Skeletal muscle cell (primary cell): ENCODE measurements at regions not wholly inside any gene's neighbourhood (a gene's known extent, or its start where the extent isn't known, plus 50 kb on each side); places are given as distances from the start of the nearest gene placed in this dataset.

Source experiments
- DNase-seq: peaks from one replicate; pipeline ENCODE4 v3.0.0-alpha.2; 2010; ENCODE audit warnings: low read depth
- H3K4me3 ChIP-seq: 2 replicates; pipeline ENCODE4 v1.5.1; 2011; ENCODE audit warnings: low read depth, mild to moderate bottlenecking, control low read depth, low read length, moderate library complexity

DNA sequence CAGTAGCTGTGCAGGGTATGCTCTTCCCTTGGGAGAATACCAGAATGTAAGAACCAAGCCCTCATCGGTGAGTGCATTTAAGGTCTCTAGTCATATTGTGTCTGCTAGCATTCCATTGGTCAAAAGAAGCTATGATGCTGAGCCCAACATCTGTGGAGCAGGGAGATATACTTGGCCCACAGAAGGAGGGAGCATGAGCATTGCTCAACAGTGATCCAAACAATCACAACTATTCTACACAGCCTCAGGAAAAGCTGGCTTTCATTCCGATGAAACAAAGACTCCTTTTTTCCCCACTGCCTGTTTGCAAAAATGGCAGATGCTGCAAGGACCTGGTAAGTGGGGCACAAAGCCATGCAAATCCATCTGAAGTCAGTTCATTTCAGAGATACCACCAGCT is 80.6 kb upstream of the DHX15 start:
- no peak for DNase-seq
- no peak overlapping the region for H3K4me3 ChIP-seq

DNA sequence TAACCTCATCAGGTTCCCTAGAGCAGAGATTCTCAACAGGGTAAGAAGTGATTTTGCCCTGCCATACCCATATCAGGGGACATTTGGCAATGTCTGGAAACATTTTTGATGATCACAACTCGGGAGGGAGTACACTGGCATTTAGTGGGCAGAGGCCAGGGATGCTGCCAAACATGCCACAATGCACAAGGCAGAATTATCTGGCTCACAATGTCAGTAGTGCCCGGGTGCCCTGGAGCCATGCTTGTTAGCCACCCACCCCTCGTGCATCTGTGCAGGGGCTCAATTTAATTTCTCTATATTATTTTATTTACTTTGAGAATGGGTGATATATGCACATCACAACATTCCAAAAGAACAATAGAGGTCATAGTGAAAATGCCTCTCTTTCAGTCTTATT is 82.0 kb upstream of the DHX15 start:
- no peak overlapping the region for H3K4me3 ChIP-seq
- no peak for DNase-seq

DNA sequence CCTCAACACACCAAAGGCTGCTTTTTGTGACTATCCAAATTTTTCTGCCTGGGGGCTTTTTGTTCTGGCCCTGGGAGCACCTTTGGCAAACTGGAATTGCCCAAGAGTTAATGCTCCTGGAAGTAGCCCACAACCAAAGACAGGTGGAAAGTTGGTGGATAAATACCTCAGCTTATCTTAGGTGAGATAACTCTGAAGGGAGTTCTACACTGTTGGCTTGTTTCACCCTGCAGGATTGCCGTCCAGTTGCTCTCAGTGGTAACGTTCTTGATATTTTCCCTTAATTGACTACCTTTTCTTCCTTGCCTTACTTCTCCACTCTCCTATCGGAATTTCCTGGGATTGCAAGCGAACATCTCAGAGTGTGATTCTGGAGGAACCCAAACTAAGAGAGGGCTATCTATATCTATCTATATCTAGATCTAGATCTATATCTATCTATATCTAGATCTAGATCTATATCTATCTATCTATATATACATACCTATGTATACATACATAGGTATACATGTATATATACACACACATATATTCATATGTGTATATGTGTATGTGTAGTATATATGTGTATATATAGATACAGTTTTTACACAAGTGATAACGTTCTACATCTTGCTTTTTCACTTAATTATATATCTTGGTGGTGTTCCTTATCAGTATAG is 82.6 kb upstream of the DHX15 start:
- no peak for DNase-seq
- no peak overlapping the region for H3K4me3 ChIP-seq

DNA sequence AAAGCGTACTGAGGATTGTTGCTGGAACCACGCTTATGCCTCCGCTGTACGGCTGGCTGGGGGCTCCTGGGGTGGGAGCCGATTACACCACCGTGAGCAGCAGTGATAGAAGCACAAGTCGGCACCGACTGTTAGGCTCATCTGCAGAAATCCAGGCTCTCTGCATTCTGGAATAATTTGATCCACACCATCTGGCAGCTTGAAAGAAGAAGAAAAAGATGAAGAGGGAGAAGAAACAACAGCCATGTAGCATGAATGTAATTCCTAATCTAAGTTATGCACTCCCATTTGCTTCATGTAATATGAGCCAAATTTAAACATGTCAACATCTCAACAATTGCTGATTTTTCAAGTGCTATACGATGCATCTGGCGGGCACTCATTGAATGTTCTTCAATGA is 84.6 kb upstream of the DHX15 start:
- H3K4me3 ChIP-seq: no peak overlapping the region
- no peak for DNase-seq

DNA sequence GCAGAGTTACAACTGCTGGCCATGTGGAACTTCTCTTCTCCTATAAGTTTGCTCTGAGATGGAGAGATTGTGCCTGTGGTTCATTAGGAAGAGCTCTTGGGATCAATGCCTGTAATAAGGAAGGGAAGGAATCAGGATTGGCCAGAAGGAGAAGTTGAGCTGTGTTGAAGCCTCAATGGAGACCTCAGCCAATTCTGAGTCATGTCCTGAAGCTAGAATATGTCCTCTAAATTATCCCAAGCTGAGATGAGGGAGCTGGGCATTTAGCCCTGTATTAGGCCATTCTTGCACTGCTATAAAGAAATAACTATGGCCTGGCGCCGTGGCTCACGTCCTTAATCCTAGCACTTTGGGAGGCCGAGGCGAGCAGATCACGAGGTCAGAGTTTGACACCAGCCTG is 85.4 kb upstream of the DHX15 start:
- H3K4me3 ChIP-seq: no peak overlapping the region
- no peak for DNase-seq

DNA sequence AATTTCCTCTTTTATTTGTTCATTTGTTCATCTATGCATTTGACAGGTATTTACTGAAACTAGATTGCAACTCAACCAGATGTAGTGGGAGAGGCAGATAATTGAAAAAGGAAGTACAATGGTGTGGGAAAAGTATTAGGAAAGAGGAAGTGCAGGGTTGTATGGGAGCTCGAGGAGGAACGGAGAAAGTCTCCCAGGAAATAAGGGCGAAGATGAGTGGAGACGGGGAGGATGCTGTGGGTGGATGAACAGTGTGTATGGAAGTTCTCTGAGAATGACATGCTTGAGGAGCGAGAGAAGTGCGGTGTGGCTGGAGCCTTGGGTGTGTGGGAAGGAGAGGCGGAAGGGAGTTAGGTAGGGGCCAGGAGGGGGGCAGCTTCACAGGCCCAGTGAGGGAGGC is 87.5 kb upstream of the DHX15 start:
- DNase-seq: no peak
- H3K4me3 ChIP-seq: no peak overlapping the region

DNA sequence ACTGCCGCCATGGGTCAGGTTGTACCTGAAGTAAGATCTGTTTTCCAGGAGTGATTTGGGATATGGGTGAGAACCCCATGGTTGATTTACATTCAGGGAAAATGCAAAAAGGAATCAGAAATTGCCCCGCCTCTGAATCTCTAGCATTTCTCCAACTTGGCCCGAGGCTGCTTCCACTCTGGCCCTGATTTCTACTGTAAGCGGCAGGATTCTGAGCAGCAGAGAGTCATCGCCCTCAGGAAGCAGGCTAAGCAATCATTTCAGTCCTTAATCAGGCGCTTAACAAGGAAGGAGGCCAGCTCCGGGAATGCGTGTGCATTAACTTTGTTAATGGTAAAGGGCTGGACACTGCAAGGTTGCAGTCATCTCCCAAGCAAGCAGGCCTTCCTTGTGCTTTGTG is 88.5 kb upstream of the DHX15 start:
- H3K4me3 ChIP-seq: no peak overlapping the region
- DNase-seq: no peak

DNA sequence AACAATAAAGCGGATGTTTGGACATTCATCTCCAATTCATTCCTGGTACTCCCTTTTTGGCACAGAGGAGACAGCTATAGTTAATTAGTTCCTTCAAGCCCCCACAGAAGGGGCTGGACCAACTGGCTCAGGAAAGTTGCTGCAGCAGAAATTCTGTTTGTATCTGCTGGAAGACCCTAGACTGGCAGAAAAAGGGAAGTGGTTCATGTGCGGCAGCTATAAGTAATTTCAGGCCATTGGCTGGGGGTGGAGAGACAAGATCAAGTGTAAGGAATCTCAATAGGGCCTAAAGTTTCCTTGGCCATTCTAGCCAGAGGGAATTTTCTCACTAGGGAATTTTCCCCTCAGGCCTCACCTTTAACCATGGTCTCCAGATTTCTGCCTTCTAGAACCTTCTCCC is 89.9 kb upstream of the DHX15 start:
- no peak overlapping the region for H3K4me3 ChIP-seq
- no peak for DNase-seq

DNA sequence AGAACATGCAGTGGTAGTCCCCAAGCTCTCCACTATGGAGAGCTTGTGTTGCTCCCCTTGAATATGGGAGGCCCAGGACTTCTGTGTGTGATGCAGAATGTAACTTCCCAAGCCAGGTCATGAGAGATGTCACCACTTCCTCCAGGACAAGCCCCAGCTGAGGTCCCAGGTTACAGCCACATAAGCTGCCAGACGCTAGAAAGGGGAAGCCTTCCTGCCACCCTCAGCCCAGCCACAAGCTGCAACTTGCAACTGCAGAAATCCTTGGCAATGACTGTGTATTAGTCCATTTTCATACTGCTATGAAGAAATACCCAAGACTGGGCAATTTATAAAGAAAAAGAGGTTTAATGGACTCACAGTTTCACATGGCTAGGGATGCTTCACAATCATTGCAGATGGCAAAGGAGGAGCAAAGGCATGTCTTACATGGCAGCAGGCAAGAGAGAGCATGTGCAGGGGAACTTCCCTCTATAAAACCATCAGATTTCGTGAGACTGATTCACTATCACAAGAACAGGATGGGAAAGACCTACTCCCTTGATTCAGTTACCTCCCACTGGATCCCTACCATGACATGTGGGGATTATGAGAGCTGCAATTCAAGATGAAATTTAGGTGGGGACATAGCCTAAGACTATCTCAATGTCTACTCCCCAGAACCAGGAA is 91.5 kb upstream of the DHX15 start:
- H3K4me3 ChIP-seq: no peak overlapping the region
- no peak for DNase-seq

DNA sequence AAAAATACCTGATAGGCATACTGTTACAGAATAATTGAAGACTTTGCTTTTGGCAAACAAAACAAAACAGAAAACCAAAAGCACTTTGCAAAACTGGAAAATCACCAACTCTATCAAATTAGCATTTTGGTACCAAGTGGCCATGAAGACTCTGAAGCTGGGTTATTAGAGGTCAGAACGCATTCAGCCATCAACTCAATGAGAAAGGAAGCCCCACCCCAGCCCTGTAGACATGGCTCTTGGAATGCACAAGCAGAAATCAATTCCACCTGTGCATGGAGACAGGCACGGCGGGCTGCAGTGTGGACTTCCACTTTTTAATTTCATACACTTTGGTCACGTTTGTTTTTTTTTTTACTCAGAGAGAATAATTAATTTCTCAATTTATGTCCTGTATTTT is 93.6 kb upstream of the DHX15 start:
- no peak overlapping the region for H3K4me3 ChIP-seq
- DNase-seq: no peak

DNA sequence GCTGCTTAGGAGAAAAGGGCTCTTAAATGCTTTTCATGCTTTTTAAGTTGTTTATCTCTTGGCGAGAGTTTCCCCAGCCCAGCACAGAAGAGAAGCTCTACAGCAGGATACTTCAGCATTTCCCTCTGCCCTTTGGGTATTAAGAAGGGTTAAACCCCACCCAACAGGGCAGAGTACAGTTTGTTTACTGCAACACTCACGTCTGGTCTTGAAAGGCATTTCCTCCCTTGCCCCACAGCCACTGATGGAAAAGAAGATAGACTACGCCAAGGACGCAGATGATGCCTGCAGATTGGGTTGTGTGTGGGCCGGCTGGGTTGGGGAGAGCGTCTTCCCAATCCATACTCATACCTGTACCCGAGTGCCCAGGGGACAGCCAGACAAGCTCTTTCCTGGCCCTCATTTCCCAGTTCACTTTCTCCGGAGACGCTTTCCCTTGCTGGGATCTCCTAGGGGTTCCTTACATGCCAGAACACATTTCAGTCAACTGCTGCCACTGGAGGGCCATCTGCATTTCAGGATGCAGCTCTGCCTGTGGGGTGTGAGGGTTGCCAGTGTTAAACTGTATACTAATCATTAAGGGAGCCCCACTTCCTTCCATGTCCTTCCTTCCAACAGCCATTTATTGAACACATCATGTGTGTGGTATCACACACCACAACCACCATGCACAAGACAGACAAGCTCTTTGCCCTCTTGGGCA is 96.5 kb upstream of the DHX15 start:
- DNase-seq: no peak
- H3K4me3 ChIP-seq: no peak overlapping the region

DNA sequence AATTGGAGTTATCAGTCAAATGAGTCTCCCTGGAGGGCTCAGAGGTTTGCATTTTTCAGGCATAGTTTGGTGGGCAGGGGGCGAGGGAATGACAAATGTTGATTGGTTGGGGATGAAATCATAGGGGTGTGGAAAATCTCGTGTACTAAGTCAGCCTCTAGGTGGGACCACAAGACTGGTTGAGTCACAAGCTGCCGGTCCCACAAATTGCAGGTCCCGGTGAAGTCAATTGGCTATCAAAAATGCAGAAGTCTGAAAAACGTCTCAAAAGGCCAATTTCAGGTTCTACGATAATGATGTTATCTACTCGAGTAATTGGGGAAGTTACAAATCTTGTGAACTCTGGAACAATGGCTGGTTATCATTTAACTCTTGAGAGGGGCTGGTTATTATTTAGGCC is 98.8 kb upstream of the DHX15 start:
- no peak for DNase-seq

DNA sequence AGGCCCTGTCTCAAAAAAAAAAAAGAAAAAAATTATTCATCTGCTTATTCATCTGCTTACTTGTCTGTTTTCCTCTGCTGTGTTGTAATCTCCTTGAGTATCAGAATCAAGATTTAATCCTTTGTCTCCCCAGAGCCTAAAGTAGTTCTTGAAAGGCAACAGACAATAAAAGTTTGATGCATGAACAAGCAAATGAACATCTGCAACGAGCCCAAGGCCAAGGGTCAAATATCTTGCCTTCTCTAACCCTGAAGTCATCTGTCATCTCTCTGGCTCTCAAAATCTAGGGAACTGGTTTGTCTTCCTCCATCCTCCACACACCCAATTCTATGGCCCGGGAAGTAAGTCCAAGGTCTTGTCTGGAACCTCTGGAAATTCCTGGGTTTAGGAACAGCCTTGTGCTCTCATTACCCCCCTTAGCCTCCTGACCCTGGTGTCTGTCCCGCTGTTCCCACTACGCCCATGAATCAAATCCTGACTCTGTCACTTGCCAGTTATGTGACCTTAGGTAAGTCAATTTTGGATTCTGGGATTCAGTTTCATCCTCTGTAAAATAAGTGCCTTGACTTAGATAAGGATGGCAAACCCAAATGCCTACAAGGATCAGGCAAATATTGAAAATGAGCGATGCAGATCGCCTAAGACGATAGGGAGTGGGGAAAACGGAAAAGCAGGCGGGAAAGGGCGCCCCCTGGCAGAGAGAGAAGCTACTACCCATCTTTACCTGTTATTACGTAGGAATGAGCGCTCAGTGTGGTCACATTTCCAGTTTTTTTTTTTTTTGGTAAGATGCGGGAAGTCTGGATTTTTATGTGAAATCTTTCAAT is 102.7 kb upstream of the DHX15 start:
- DNase-seq: no peak

More for the DNA sequence above, 98.8 kb upstream of the DHX15 start:
- no peak overlapping the region for H3K4me3 ChIP-seq

DNA sequence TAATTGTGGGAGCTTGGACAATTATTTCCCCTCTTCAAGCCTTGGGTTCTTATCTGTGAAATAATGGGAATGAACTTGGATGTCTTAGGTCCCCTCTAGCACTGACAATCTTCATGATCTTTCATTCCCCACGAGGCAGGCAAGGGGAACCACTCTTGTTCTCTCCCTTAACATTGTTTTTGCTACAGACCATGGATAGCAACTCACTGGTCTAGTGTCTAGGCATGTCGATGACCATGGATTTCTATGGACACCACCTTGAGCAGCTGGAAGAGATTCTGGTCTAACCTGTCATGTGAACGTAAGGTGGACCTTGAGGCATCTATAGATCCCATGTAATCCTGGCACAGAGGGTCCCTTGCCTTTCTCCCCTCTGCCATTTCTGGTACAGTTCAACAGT is 104.1 kb upstream of the DHX15 start:
- H3K4me3 ChIP-seq: no peak overlapping the region
- no peak for DNase-seq

More for the DNA sequence above, 102.7 kb upstream of the DHX15 start:
- no peak overlapping the region for H3K4me3 ChIP-seq

DNA sequence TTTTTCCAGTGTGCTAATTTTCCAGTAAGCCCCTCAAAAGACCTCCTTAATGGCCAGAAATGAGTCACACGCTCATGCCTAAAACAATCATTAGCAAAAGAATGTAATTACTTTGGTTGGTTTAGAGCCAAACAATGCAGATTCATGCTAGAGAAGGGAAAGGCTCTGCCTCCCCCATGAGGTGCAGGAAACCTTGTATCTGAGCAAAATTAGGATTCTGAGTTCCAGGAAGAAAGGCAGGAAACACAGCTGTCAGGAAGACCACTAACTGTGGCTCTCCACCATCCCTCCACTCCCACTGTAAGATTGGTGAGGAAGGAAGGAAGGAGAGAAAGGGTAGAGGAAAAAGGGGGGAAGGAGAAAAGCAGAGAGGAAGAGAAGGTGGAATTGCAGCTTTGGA is 104.9 kb upstream of the DHX15 start:
- H3K4me3 ChIP-seq: no peak overlapping the region
- no peak for DNase-seq

DNA sequence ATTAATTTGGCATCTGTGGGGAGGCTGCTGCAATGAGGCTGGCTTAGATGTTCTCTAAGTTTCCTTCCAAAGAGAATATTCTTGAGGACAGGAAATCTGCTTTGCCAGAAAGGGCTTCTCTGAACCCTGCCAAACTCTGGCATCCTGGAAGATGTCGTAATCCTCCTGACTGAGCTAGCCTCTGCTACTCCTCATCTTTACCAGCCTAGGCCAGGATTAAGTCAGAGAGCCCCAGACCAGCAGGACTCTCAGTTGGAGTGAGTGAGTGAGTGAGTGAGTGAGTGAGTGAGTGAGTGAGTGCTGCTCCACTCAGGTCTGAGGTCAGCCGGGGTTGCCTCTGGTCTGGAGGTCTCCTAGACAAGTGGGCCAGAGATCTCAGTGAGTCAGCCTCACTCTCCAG is 104.9 kb upstream of the SOD3 start:
- peak; percentile 4 for DNase-seq
- H3K4me3 ChIP-seq: no peak overlapping the region

DNA sequence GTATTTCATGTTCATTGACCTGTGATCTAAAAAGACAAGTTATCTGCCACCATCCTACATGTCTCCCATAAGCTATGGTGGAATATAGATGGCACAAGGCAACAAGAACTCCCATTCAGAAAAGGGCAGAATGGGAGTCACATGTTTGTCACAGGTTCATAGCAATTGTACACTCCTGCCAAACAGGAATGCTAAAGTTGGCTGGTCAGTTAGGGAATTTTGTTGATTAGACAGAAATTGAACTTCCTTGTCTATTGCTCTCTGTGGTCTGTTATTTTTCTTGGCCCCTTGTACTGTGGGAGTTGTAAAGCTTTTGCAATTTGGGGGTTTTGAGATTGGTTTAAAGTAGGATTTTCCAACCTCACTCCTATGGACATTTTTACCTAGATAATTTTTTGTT is 101.7 kb upstream of the SOD3 start:
- no peak overlapping the region for H3K4me3 ChIP-seq
- no peak for DNase-seq

DNA sequence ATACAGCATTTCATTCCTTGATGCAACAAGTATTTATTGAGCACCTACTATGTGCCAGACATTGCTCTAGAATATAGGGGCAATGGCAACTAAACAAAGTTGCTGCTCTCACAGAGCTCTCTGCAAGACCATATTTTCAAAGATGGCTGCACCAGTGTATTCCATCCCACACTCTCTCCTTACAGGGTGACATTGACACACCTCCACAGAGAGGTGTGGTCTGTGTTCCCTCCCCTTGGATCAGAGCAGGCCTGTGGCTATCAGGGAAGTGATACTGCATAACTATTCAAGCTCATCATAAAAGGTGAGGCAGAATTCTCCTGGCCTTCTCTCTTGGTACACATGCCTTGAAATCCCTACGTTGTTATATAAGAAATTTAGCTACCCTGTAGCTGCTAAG is 95.3 kb upstream of the SOD3 start:
- no peak for DNase-seq
- H3K4me3 ChIP-seq: no peak overlapping the region

DNA sequence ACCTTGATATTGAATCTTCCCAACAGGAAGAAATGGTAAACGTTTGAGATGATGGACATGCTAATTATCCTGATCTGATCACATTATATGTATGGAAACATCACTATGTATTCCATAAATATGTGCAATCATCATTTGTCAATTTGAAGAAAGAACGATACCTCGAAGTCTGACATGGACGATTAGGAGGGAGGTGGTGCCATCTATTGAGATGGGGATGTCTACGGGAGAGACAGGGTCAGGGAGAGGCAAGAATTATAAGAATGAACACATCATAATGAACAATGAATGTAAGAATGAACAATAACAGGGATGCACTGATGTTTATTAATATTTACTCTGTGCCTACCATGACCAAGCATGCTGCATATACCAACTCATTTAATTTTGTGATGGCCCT is 93.7 kb upstream of the SOD3 start:
- no peak overlapping the region for H3K4me3 ChIP-seq
- no peak for DNase-seq

DNA sequence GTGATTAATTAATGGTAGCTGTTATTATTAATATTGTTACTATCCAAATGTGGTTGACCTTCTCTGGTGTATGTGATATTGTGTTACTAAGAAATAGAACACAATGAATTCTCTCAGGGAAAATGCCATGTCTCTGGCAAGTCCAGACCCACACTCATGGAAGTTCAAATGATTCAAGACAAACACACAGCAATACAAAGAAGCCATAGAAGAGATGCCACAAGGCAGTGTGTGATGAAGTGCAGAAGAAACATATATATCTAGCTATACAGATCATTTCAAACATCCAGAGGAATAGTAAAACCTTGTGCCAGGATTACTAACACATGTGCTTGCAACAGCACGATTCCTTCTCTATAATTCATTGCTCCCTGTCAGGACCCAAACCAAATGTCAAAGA is 93.1 kb upstream of the SOD3 start:
- no peak overlapping the region for H3K4me3 ChIP-seq
- no peak for DNase-seq
